AG04449 (cell line): ENCODE measurements at regions not wholly inside any gene's neighbourhood (a gene's known extent, or its start where the extent isn't known, plus 50 kb on each side); places are given as distances from the start of the nearest gene placed in this dataset.

ENCODE experiments used
- CTCF ChIA-PET: fragments of 350-600 bp; formaldehyde crosslinking; extraction: SDS; loops from one replicate; lab custom pipeline; 2021; ENCODE audit warnings: antibody characterized with exemption; lab: Yijun Ruan, JAX
- POLR2A ChIA-PET: fragments of 400-600, 350-600 bp; formaldehyde crosslinking; extraction: SDS; loops from one replicate; lab custom pipeline; 2020; ENCODE audit warnings: antibody characterized with exemption, inconsistent platforms; lab: Yijun Ruan, JAX
- DNase-seq: peaks from one replicate; pipeline ENCODE4 v3.0.0-alpha.2; 2010; ENCODE audit warnings: low read depth, low spot score
- H3K4me3 ChIP-seq: 2 replicates; pipeline ENCODE4 v1.5.1; 2011; ENCODE audit warnings: low read depth, mild to moderate bottlenecking, control low read depth, low read length
- TF ChIP-seq, protein P1 (sequence below): IDR thresholded peaks from one replicate; pipeline ENCODE4 v1.5.1; 2011; ENCODE audit warnings: mild to moderate bottlenecking, moderate library complexity, low read length, control low read depth, inconsistent platforms; ENCODE audit not compliant: insufficient read depth; ENCODE audit errors: missing control alignments

DNA sequence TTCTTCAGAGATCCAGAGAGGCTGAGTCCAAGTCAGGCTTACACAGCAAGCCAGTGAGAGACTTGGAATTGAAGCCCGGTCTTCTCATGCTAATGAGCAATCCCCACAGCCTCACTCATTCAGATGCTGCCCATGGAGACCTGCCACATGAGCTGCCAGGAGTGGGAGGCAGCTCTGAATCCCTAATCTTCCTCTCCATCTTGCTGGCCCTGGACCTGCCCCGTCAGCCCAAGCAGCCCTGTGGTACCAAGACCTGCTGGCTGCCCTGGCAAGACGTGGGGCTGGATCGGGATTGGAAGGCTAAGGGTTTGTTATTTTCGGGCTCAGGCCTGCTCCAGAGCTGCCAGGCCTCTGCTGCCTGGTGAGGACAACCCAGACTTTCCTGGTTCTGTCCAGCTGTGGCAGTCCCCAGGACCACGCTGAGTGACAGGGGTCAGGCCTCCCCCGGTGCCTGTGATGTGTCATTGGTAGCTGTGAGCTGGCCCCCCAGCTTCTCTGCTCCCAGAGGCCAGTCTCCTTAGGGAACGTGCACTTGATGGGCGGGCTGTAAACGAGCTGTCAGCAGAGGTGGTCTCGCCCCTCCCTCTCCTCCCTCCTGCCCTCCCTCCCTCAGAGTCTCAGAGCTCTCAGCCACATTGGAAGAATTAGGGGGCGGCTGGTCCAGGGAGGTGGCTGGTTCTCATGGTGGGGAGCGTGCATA is 135.0 kb downstream of the FOXD2 start:
- H3K4me3 ChIP-seq, result no peak overlapping the region
- DNase-seq, result no peak
- POLR2A ChIA-PET, result no interaction called here
- TF ChIP-seq, protein P1, sequence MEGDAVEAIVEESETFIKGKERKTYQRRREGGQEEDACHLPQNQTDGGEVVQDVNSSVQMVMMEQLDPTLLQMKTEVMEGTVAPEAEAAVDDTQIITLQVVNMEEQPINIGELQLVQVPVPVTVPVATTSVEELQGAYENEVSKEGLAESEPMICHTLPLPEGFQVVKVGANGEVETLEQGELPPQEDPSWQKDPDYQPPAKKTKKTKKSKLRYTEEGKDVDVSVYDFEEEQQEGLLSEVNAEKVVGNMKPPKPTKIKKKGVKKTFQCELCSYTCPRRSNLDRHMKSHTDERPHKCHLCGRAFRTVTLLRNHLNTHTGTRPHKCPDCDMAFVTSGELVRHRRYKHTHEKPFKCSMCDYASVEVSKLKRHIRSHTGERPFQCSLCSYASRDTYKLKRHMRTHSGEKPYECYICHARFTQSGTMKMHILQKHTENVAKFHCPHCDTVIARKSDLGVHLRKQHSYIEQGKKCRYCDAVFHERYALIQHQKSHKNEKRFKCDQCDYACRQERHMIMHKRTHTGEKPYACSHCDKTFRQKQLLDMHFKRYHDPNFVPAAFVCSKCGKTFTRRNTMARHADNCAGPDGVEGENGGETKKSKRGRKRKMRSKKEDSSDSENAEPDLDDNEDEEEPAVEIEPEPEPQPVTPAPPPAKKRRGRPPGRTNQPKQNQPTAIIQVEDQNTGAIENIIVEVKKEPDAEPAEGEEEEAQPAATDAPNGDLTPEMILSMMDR, result no peak
- CTCF ChIA-PET, result interaction anchor here (1.2 to 1.3 kb wide), 2 partner anchors 135 to 139 kb away, joined by 3 to 5 read pairs; partner anchors contain the start of gene FOXD2

DNA sequence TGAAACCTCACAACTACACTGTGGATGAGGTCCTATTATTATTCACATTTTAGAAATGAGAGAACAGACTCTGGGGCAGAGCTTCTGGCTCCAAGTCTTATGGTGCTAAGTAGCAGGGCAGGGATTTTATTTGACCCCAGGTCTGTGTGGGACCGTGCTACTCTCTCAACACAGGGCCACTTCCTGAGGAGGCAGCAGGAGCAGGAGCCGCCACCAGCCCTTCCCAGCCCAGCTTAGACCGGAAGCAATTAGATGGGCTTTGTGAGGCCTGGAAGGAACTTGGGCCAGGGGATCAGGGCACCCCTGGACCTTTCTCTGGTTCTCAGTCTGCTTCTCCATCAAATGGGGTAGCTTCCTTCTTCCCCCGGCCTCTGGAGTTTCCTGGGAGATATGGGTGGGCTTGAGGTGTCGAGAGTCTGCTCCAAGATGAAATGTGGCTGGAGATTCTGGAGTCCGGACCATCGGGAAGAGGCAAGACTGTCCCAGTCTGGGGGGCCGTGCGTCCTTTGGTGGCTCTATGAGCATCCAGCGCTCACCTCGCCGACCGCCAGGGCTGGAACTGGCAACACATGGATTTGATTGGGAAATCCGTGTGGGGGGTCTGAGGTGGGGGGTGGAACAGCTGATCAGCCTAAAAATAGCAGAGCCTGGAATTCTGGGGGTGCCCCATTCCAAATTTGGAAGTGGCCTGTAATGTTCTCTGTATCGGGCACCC is 136.8 kb downstream of the FOXD2 start:
- TF ChIP-seq, protein P1, result no peak
- CTCF ChIA-PET, result interaction anchor here (0.7 to 1.8 kb wide), 2 partner anchors 137 to 151 kb away, joined by 3 to 4 read pairs; partner anchors contain the start of gene FOXD2
- POLR2A ChIA-PET, result no interaction called here

DNA sequence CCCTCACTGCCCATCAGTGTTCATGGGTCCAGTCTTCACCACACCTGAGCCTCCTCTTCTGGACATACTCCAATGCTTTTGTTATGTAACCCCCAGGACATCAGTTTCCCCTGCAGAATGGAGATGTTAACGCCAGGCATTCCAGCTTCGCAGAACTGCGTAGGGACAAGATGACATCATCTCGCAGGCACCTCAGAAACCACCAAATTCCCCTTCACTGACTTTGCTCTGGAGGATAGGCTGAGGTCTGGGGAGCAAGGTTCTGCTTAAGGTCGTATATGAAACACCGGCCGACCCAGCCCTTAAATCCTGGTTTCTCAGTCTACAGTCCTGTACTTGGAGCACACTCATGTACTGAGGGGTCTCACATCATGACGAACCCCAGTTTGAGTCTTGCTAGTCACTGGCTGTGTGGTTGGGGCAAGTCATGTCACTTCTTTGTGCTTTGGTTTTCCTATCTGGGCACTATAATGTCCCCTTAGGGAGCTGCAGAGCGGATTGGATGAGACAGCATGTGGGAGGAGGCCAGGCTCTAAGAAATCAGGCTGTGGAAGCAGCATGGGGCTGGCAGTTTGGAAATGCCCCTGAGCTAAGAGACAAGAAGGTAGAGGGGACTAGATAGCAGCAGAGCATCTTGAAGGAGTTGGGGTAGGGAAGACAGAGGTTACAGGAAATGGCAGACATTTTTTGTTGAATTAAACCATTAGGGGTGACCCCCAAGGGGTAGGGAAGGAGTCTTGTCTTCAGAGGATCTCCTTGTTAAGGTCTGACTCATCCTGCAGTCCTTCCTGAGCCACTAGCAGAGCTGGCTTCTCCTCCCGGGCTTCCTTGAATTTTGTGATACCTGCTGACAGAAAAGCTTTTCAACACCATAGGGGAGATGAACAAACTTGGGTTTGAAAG is 138.3 kb downstream of the FOXD2 start:
- ChIA-PET POLR2A (no interaction called here), CTCF (interaction anchor here (0.9 to 1.8 kb wide), 4 partner anchors 140 to 150 kb away, joined by 3 to 6 read pairs (median 4); no protein-coding TSS in a partner anchor)
- TF ChIP-seq, protein P1, result no peak
- no peak overlapping the region for H3K4me3 ChIP-seq
- DNase-seq, result peak; percentile 58

More for the DNA sequence above, 136.8 kb downstream of the FOXD2 start:
- no peak for DNase-seq
- no peak overlapping the region for H3K4me3 ChIP-seq

DNA sequence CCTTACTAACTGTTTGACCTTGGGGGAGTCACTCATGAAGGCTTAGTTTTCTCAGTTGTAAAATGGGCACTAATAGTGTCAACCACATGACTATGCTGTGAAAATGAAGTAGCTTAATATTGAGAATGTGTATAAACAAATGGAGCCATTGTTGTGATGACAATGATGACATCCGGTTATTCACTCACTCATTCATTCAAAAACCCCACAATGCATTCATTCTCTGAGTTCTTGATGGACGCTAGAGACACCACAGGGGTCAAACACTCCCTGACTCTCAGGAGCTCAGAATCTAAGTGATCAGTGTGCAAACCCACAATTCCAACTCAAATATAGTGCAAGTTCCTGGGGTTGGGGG is 138.9 kb downstream of the FOXD2 start:
- ChIA-PET POLR2A (no interaction called here), CTCF (interaction anchor here (0.9 to 1.4 kb wide), 3 partner anchors 140 to 145 kb away, joined by 3 to 6 read pairs (median 4); no protein-coding TSS in a partner anchor)
- H3K4me3 ChIP-seq, result no peak overlapping the region
- TF ChIP-seq, protein P1, result no peak
- DNase-seq, result no peak

DNA sequence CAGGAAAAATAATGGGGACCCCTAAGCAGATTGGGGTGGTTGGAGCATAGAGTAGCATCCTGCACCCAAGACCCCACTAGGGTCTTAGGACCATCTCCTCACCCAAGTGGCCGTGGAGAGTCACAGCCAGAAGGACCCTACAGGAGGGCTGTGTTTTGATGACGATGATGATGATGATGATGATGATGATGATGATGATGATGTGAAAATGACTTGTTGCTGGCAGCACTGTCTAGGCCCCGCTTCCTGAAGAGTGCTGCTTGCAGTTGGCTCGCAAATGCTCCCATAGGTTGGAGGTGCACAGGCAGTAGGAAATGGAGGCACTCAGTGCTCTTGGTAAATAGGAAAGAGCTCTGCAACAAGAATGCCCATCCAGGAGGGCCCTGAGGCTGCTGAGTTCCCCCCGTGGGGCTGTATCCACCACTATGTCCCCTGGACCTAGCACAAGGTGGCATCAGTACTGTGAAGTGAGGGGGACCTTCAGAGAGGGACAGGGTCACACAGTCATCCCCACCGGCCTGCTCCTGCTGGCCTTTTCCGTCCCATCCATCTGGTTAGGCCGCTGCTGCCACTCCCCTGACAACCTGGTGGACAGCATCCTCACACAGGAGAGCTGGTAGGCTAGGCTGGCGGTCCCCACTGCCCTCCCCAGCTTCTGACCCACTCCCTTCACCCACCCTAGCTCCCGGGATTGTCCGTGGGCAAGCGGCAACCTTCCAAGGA is 139.6 kb downstream of the FOXD2 start:
- H3K4me3 ChIP-seq, result no peak overlapping the region
- no peak for DNase-seq
- ChIA-PET CTCF (interaction anchor here (1.3 to 1.4 kb wide), 2 partner anchors 8 to 141 kb away, joined by 4 to 6 read pairs; no protein-coding TSS in a partner anchor), POLR2A (no interaction called here)
- TF ChIP-seq, protein P1, result no peak
